ENCODE measurements at regions not wholly inside any gene's neighbourhood (a gene's known extent, or its start where the extent isn't known, plus 50 kb on each side); places are given as distances from the start of the nearest gene placed in this dataset.

GRCh38 chrX:121863976-121864375 lies 816.6 kb downstream of the GLUD2 start:
- Mint-ChIP-seq H3K27ac (no peak overlapping the region), H3K9me3 (ENCODE audit: insufficient read depth) (no peaks in the 10 kb centered on the region), H3K4me1 (no peaks in the 10 kb centered on the region), H3K4me3 (no peak overlapping the region), H3K27me3 (no peaks in the 10 kb centered on the region)
- no peak overlapping the region for H3K27ac ChIP-seq (ENCODE audit: low read length in 2 of 2)
- ChIA-PET POLR2A (no interaction called here), CTCF (no interaction called here)
- no peak overlapping the region for H3K4me2 ChIP-seq (replicated peaks; ENCODE audit: low read depth, low read length, poor library complexity, severe bottlenecking)
- no peak overlapping the region for H2AFZ ChIP-seq (ENCODE audit: insufficient read depth, low read depth, low read length, poor library complexity, severe bottlenecking)
- no peak for TF ChIP-seq EZH2 (IDR thresholded peaks at IDR 0.05; ENCODE audit: borderline replicate concordance, insufficient read depth, low read depth, low read length, poor library complexity, severe bottlenecking)
- TF ChIP-seq CTCF (IDR thresholded peaks at IDR 0.05) = no peak
- no peaks in the 10 kb centered on the region for H3K36me3 ChIP-seq (replicated peaks in 1 of 2; ENCODE audit: control extremely low read depth in 1 of 2, control insufficient read depth in 1 of 2, extremely low read depth in 1 of 2, insufficient read depth in 2 of 2, low read length in 1 of 2)
- no peaks in the 10 kb centered on the region for H3K9me3 ChIP-seq (ENCODE audit: control extremely low read depth in 1 of 3, control insufficient read depth in 2 of 3, insufficient read depth in 1 of 3, low read length in 2 of 3)
- H4K20me1 ChIP-seq (ENCODE audit: control insufficient read depth, insufficient read depth, low read length, poor library complexity, severe bottlenecking) = no peaks in the 10 kb centered on the region
- H3K4me3 ChIP-seq (ENCODE audit: control extremely low read depth in 1 of 5, extremely low read depth in 1 of 5, insufficient read depth in 1 of 5, low read depth in 2 of 5, low read length in 4 of 5) = no peak overlapping the region
- WGBS (ENCODE audit: insufficient coverage) = no CpG with 5 or more reads among the region's 7 CpGs
- no peaks in the 10 kb centered on the region for H3K27me3 ChIP-seq (replicated peaks in 1 of 4; ENCODE audit: control extremely low read depth in 1 of 4, control insufficient read depth in 3 of 4, insufficient read depth in 4 of 4, low read length in 3 of 4)
- no peak for DNase-seq
- no peaks in the 10 kb centered on the region for H3K79me2 ChIP-seq (ENCODE audit: control insufficient read depth, insufficient read depth, low read length)
- no peaks in the 10 kb centered on the region for H3K4me1 ChIP-seq (ENCODE audit: control insufficient read depth in 2 of 2, insufficient read depth in 2 of 2, low read length in 2 of 2)
- ATAC-seq (ENCODE audit: low read depth) = no peak
- intact Hi-C loops (cut with micrococcal nuclease) = no loop called here
- no peak overlapping the region for H3K9ac ChIP-seq (ENCODE audit: low read length)

- no peaks in the 10 kb centered on the region for H4K20me1 ChIP-seq (ENCODE audit: control insufficient read depth, insufficient read depth, low read length, poor library complexity, severe bottlenecking)
- H3K4me3 ChIP-seq (ENCODE audit: control extremely low read depth in 1 of 5, extremely low read depth in 1 of 5, insufficient read depth in 1 of 5, low read depth in 2 of 5, low read length in 4 of 5) = no peak overlapping the region
- no CpG with 5 or more reads among the region's 2 CpGs for WGBS (ENCODE audit: insufficient coverage)
- H3K27me3 Mint-ChIP-seq = no peaks in the 10 kb centered on the region
- H3K4me1 Mint-ChIP-seq = no peaks in the 10 kb centered on the region
- no peak overlapping the region for H2AFZ ChIP-seq (ENCODE audit: insufficient read depth, low read depth, low read length, poor library complexity, severe bottlenecking)
- no peak overlapping the region for H3K27ac ChIP-seq (ENCODE audit: low read length in 2 of 2)
- no peak overlapping the region for H3K4me3 Mint-ChIP-seq
- no peaks in the 10 kb centered on the region for H3K27me3 ChIP-seq (replicated peaks in 1 of 4; ENCODE audit: control extremely low read depth in 1 of 4, control insufficient read depth in 3 of 4, insufficient read depth in 4 of 4, low read length in 3 of 4)
- H3K27ac Mint-ChIP-seq = no peak overlapping the region
- intact Hi-C loops (cut with micrococcal nuclease) = no loop called here
- H3K9me3 ChIP-seq (ENCODE audit: control extremely low read depth in 1 of 3, control insufficient read depth in 2 of 3, insufficient read depth in 1 of 3, low read length in 2 of 3) = no peaks in the 10 kb centered on the region
- H3K4me1 ChIP-seq (ENCODE audit: control insufficient read depth in 2 of 2, insufficient read depth in 2 of 2, low read length in 2 of 2) = no peaks in the 10 kb centered on the region
- H3K9ac ChIP-seq (ENCODE audit: low read length) = no peak overlapping the region
- H3K9me3 Mint-ChIP-seq (ENCODE audit: insufficient read depth) = no peaks in the 10 kb centered on the region
- no peaks in the 10 kb centered on the region for H3K79me2 ChIP-seq (ENCODE audit: control insufficient read depth, insufficient read depth, low read length)
- H3K36me3 ChIP-seq (replicated peaks in 1 of 2; ENCODE audit: control extremely low read depth in 1 of 2, control insufficient read depth in 1 of 2, extremely low read depth in 1 of 2, insufficient read depth in 2 of 2, low read length in 1 of 2) = no peaks in the 10 kb centered on the region
- TF ChIP-seq EZH2 (IDR thresholded peaks at IDR 0.05; ENCODE audit: borderline replicate concordance, insufficient read depth, low read depth, low read length, poor library complexity, severe bottlenecking) = no peak
- no peak for TF ChIP-seq CTCF (IDR thresholded peaks at IDR 0.05)
- ChIA-PET POLR2A (no interaction called here), CTCF (no interaction called here)
- no peak overlapping the region for H3K4me2 ChIP-seq (replicated peaks; ENCODE audit: low read depth, low read length, poor library complexity, severe bottlenecking)
- no peak for ATAC-seq (ENCODE audit: low read depth)
- DNase-seq = no peak
Observed at GRCh38 chrX:121864561-121864960, 817.2 kb downstream of the GLUD2 start.

All from B cell (primary cell).